Right ventricle myocardium inferior (tissue), 1 donor: ENCODE measurements at regions not wholly inside any gene's neighbourhood (a gene's known extent, or its start where the extent isn't known, plus 50 kb on each side); places are given as distances from the start of the nearest gene placed in this dataset.
"Not testable (repeated sequence)": the region's sequence is repeated elsewhere in the genome, so short reads cannot be mapped to it uniquely, and the experiment has no call there.

Source experiments
- ATAC-seq: fragments of 200-7000 bp; cut with Tn5 transposase; one replicate; pipeline ENCODE4 v1.9.1; 2020; ENCODE audit warnings: mild to moderate bottlenecking, moderate library complexity
- DNase-seq: peaks from one replicate; pipeline ENCODE4 v3.0.0; 2021; ENCODE audit errors: missing footprints
- intact Hi-C: fragments of 100-400 bp; cut with DNase I; formaldehyde crosslinking; loops from one replicate; pipeline ENCODE4 v1.11.0; 2022
- donor health status: DM: no; HTN: yes; CAD: no; lungs with severe emphysema.

- ATAC-seq (no peak), DNase-seq (no peak)
- intact Hi-C loops, result no loop called here
Measured at GRCh38 chr6:62819640-62820039, 391.6 kb upstream of the FKBP1C start.

GRCh38 chr6:62808565-62809293 is 402.5 kb upstream of the FKBP1C start:
- intact Hi-C loops, result no loop called here
- no peak for ATAC-seq
- DNase-seq, result no peak

DNA sequence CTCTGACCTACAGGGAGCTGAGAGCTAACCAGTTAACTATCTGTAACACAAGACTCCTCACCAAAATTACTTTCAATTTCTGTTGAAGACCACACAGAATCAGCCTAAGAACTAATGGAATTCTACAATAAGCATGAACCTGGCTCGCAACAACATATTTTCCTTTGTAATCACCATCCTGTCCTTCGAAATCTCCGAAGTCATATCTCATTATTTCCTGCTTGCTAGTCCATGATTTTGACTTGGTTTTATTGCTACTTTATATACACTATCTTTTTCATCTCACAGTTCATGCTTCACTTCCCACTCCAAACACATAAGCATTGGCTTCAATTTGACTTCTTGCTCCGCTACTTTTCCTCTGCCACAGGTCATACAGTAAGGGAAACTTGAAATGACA is 405.8 kb upstream of the FKBP1C start:
- ATAC-seq (no peak), DNase-seq (no peak)
- intact Hi-C loops, result no loop called here

- intact Hi-C loops, result no loop called here
- ATAC-seq, result no peak
- DNase-seq, result no peak
Measured at GRCh38 chr6:62803094-62803493, 408.2 kb upstream of the FKBP1C start.

DNA sequence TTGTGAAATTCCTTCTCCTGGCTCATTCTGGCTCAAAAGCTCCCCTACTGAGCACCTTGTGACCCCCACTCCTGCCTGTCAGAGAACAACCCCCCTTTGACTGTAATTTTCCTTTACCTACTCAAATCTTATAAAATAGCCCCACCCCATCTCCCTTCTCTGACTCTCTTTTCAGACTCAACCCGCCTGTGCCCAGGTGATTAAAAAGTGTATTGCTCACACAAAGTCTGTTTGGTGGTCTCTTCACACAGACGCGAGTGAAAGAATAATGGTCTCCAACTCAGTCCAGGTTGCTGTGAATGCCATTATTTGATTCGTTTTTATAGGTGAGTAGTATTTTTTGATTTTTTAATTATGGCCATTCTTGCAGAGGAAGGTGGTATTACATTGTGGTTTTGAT is 414.1 kb upstream of the FKBP1C start:
- no peak for ATAC-seq
- no peak for DNase-seq
- intact Hi-C loops, result no loop called here

DNA sequence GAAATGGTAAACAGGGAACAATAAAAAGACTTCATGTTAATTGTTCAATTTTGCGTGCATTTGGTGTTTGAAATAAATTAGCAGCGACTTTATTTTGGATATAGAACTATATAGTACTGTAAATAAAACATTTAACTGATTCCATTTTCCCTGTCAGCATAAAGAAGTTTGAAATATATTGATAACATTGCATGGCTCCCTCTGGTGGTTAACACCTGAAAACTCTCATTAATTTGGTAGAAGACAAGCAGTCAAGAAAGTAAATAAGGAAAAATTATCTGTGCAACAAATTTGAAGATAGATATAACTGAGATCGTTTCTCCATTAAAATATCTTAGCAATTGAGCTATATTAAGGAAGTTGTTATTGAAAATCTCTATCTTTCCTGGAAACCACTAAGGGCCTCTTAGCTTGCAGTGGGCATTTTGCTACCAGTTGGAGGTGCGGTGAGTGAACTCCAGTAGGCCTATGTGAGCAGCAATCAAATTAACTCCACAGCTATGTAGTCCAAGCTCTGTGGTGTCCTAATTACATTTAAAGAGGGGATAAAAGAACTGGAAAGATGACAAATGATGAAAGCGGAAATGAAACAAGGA is 435.7 kb upstream of the FKBP1C start:
- ATAC-seq (no peak), DNase-seq (no peak)
- intact Hi-C loops, result no loop called here

DNA sequence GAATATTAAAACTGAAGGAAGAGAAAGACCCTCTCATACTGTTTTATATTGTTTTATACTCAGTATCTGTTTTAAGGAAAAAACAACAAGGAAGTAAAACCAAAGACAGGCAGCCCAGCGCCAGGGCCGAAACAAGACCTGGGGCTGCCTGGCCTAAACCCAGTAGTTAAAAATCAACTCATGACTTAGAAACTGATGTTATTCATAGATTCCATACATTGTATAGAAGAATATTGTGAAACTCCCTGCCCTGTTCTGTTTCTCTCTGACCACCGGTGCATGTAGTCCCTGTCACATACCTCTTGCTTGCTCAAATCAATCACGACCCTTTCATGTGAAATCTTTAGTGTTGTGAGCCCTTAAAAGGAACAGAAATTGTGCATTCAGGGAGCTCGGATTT is 445.1 kb upstream of the FKBP1C start:
- intact Hi-C loops, ATAC-seq, DNase-seq: not testable (repeated sequence)

DNA sequence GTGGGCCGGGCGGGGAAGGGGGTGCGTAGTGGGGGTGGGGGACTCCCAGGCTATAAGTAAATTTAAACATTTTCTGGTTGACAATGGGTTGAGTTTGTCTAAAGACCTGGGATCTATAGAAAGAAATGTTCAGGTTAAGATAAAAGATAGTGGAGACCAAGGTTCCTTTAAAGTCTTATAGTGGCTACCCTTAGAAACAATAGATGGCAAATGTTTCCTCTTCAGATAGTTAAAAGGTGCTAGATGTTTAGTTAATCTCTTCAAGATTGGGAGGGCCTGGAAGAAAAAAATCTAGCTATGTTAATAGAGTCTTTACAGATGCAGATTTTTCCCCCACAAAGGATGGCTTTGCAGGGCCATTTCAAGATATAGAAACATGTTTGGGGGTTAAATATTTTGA is 446.4 kb upstream of the FKBP1C start:
- ATAC-seq, result no peak
- no peak for DNase-seq
- intact Hi-C loops, result no loop called here

DNA sequence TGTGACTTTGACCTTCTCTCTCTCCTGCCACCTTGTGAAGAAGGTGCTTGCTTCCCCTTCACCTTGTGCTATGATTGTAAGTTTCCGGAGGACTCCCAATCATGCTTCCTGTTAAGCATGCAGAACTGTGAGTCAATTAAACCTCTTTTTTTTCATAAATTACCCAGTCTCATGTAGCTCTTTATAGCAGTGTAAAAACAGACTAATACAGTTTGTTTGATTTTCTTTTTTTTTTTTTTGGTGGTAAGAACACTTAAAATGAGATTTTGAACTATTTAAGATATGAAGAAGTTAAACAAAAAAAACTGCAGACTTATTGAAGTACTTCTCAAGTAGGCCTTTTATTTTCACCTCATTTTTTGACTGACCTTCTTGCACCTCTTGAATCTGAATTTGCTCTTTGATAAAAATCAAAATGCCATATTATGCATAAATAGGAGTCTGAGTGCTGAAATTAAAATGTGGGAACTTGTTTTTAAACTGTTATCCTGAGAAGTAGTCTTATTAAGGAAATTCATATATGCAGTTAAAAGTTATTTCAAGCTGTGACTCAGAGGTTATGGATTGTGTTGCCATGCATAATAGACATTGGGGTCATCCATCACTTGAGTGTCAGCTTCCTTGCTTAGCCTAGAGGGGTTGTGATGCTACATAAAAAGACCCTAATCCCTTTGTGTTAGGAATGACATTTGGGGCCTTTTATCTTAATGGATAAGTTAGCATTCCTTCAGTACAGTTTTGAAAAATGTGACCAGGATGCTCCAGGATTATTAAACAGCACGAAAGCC is 447.9 kb upstream of the FKBP1C start:
- intact Hi-C loops, result no loop called here
- ATAC-seq (no peak), DNase-seq (no peak)

- DNase-seq (no peak), ATAC-seq (no peak)
- intact Hi-C loops, result no loop called here
Measured at GRCh38 chr6:62746968-62747367, 460.9 kb upstream of the KHDRBS2 start.

GRCh38 chr6:62746161-62746560 is 460.1 kb upstream of the KHDRBS2 start:
- no peak for ATAC-seq
- no peak for DNase-seq
- intact Hi-C loops, result no loop called here

GRCh38 chr6:62740596-62740995 is 454.6 kb upstream of the KHDRBS2 start:
- DNase-seq, result no peak
- intact Hi-C loops, result no loop called here
- no peak for ATAC-seq

- no peak for DNase-seq
- intact Hi-C loops, result no loop called here
- no peak for ATAC-seq
Measured at GRCh38 chr6:62740171-62740570, 454.1 kb upstream of the KHDRBS2 start.

DNA sequence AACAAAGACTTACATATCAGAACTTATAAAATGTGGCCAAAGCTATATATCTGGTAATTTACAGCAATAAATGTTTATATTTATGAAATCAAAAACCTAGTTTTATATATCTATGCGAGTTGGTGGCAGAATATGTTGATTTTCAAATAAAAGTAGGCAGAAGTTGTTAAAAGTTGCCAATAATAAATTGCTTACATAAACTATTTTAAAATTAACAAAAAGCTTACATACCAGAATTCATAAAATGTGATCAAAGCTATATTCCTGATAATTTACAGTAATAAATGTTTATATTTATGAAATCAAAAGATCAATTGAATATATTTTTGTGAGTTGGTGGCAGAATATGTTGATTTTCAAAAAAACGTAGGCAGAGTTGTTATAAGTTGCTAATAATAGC is 451.8 kb upstream of the KHDRBS2 start:
- intact Hi-C loops, result no loop called here
- DNase-seq (no peak), ATAC-seq (no peak)

- intact Hi-C loops, result no loop called here
- ATAC-seq, result no peak
- no peak for DNase-seq
Measured at GRCh38 chr6:62721408-62721807, 435.4 kb upstream of the KHDRBS2 start.

DNA sequence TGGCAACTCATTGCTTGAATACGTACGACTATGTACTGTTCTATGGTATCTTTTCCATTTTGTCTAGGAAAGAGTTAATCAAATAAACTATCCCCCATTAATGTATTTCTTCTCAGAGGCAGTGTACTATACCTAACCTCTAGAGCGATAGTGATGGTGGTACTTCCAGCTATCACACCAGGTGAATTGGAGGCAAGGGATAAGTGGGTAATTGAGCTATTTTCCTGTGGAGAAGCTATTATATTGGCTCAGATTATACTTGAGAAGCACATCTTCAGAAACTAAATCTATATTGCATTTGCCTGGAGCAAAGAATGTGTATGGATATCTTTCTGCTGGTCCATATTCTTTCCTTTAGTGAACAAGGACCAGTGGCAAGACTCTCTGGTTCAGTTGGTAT is 430.7 kb upstream of the KHDRBS2 start:
- DNase-seq (no peak), ATAC-seq (no peak)
- intact Hi-C loops, result no loop called here

DNA sequence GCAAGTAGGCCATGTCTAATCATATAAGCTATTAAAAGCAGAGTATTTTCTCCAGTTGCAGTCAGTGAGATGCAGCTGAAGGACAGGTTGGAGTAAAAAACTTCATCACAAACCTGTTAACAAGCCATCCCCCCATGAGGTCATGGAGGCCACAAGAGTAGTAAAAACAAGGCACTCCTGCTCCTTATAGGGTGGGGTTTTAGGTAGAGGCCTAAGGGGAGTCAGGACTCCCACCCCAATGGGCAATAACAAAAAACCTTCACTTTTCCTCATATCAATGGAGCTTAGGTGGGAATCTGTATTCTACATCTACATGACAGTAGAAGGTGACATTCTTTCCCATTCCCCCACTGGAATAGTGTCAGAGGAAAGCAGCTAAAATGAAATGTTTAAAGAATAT is 428.1 kb upstream of the KHDRBS2 start:
- DNase-seq, result no peak
- ATAC-seq, result no peak
- intact Hi-C loops, result no loop called here

GRCh38 chr6:62711750-62712149 is 425.7 kb upstream of the KHDRBS2 start:
- intact Hi-C loops, result no loop called here
- ATAC-seq, result no peak
- DNase-seq, result no peak

- DNase-seq (no peak), ATAC-seq (no peak)
- intact Hi-C loops, result no loop called here
Measured at GRCh38 chr6:62707914-62708313, 421.9 kb upstream of the KHDRBS2 start.

GRCh38 chr6:62707156-62707555 is 421.1 kb upstream of the KHDRBS2 start:
- intact Hi-C loops, result no loop called here
- no peak for ATAC-seq
- DNase-seq, result no peak
